Panc1 (cell line): ENCODE measurements at regions not wholly inside any gene's neighbourhood (a gene's known extent, or its start where the extent isn't known, plus 50 kb on each side); places are given as distances from the start of the nearest gene placed in this dataset.

Source experiments
- ATAC-seq: fragments of 200-7000 bp; cut with Tn5 transposase; 2 replicates; pipeline ENCODE4 v1.9.1; 2020; ENCODE audit warnings: mild to moderate bottlenecking, moderate library complexity
- BruUV-seq: library from RNA; stranded (reverse); fragments of 400-500 nt; replicated peaks from 2 replicates; lab custom pipeline; 2021; lab: Mats Ljungman, UMichigan
- CTCF ChIA-PET: fragments of 300-600 bp; sonication (Branson Sonifier 250); formaldehyde crosslinking; loops from one replicate; lab custom pipeline; 2022; ENCODE audit warnings: antibody characterized with exemption; lab: Charles Lee
- POLR2A ChIA-PET: fragments of 300-600 bp; sonication (Branson Sonifier 250); formaldehyde crosslinking; loops from one replicate; lab custom pipeline; 2022; ENCODE audit warnings: antibody characterized with exemption; lab: Charles Lee
- DNase-seq: peaks from one replicate; pipeline ENCODE4 v3.0.0-alpha.2; 2010; ENCODE audit warnings: low read depth, low spot score
- H3K27ac ChIP-seq: 2 replicates; pipeline ENCODE4 v1.5.1; 2011; ENCODE audit warnings: mild to moderate bottlenecking, low read length, inconsistent platforms
- H3K27me3 ChIP-seq: fragments of 200-500 bp; sonication (Bioruptor generic); 2 replicates; pipeline ENCODE4 v1.6.0; 2014; ENCODE audit warnings: low read length, inconsistent platforms; ENCODE audit not compliant: control insufficient read depth, insufficient read depth
- H3K36me3 ChIP-seq: fragments of 200-500 bp; sonication (Bioruptor generic); 2 replicates; pipeline ENCODE4 v1.5.1; 2014; ENCODE audit warnings: inconsistent platforms, mild to moderate bottlenecking, low read length, moderate library complexity; ENCODE audit not compliant: control insufficient read depth, insufficient read depth
- H3K4me1 ChIP-seq: 2 replicates; pipeline ENCODE4 v1.5.1; 2011; ENCODE audit warnings: inconsistent platforms, mild to moderate bottlenecking, low read length, moderate library complexity; ENCODE audit not compliant: control insufficient read depth, insufficient read depth
- H3K4me3 ChIP-seq, 2 experiments: 2 replicates each; pipeline ENCODE4 v1.5.1; 2011 to 2012; ENCODE audit warnings: low read depth in 2 of 2, low read length in 2 of 2, mild to moderate bottlenecking in 2 of 2, inconsistent platforms in 1 of 2, moderate library complexity in 1 of 2
- H3K9me3 ChIP-seq: fragments of 200-500 bp; sonication (Bioruptor generic); 2 replicates; pipeline ENCODE4 v1.5.1; 2014; ENCODE audit warnings: low read depth, mild to moderate bottlenecking, inconsistent platforms, low read length, moderate library complexity; ENCODE audit not compliant: control insufficient read depth, insufficient read depth
- POLR2AphosphoS5 ChIP-seq: IDR thresholded peaks from 2 replicates; pipeline ENCODE4 v1.6.1; 2012; ENCODE audit warnings: mild to moderate bottlenecking, low read depth, low read length, moderate library complexity
- SIN3A ChIP-seq: IDR thresholded peaks from 2 replicates; pipeline ENCODE4 v1.6.1; 2012; ENCODE audit warnings: low read depth, mild to moderate bottlenecking, low read length, moderate library complexity, borderline replicate concordance; ENCODE audit not compliant: insufficient read depth
- TCF7L2 ChIP-seq: IDR thresholded peaks from 2 replicates; pipeline ENCODE4 v1.6.1; 2011; ENCODE audit warnings: mild to moderate bottlenecking, low read depth, low read length, inconsistent platforms
- in situ Hi-C: cut with HindIII; loops from 2 replicates; pipeline ENCODE4 v1.10.0; 2016; ENCODE audit warnings: low sequenced_read_pairs, low pct_unique_long_range_greater_than_20kb
- intact Hi-C: fragments of 100-400 bp; cut with micrococcal nuclease; formaldehyde crosslinking; loops from one replicate; pipeline ENCODE4 v1.10.0; 2022; ENCODE audit not compliant: unreplicated experiment
- TF ChIP-seq, protein P1 (sequence below), 2 experiments: IDR thresholded peaks; 2 replicates each; pipeline ENCODE4 v1.6.1; 2011 to 2012; ENCODE audit warnings: low read depth in 2 of 2, control low read depth in 1 of 2, low read length in 1 of 2, mild to moderate bottlenecking in 1 of 2, moderate library complexity in 1 of 2; ENCODE audit not compliant: insufficient read depth in 1 of 2
- TF ChIP-seq, protein P2 (sequence below): fragments of 450-650 bp; IDR thresholded peaks from 2 replicates; pipeline ENCODE4 v1.5.1; 2017; ENCODE audit warnings: mild to moderate bottlenecking

DNA sequence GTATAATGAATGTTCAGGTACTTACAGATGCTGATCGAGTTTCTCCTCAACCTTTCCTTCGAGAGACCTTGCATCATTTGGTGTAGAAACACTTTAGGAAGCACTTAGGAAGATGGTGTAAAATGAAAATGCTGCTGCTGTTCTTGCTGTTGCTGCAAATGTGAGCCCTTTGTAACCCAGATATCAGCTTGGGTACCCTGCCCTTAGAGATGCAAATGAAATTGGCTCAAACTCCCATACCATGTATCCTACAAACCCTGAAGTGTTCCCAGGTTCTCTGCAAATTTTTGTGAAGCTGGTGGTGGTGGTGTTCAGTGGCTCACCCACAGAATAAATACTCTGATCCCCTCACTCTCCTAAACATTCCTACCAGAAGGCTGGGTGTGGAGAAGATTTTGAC, 130.8 kb downstream of the SLC25A47 start:
- BruUV-seq, result no TSS peak
- POLR2A ChIA-PET, result no interaction called here
- DNase-seq, result no peak
- H3K4me3 ChIP-seq, result no peak overlapping the region
- H3K36me3 ChIP-seq, result no peaks in the 10 kb centered on the region
- no peak for ATAC-seq
- in situ Hi-C loops (no loop called here), intact Hi-C loops (no loop called here)
- no peaks in the 10 kb centered on the region; the same call in 1 of the 2 replicates for H3K4me1 ChIP-seq
- TF ChIP-seq SIN3A (no peak), TCF7L2 (no peak), POLR2AphosphoS5 (no peak)
- TF ChIP-seq, protein P1, sequence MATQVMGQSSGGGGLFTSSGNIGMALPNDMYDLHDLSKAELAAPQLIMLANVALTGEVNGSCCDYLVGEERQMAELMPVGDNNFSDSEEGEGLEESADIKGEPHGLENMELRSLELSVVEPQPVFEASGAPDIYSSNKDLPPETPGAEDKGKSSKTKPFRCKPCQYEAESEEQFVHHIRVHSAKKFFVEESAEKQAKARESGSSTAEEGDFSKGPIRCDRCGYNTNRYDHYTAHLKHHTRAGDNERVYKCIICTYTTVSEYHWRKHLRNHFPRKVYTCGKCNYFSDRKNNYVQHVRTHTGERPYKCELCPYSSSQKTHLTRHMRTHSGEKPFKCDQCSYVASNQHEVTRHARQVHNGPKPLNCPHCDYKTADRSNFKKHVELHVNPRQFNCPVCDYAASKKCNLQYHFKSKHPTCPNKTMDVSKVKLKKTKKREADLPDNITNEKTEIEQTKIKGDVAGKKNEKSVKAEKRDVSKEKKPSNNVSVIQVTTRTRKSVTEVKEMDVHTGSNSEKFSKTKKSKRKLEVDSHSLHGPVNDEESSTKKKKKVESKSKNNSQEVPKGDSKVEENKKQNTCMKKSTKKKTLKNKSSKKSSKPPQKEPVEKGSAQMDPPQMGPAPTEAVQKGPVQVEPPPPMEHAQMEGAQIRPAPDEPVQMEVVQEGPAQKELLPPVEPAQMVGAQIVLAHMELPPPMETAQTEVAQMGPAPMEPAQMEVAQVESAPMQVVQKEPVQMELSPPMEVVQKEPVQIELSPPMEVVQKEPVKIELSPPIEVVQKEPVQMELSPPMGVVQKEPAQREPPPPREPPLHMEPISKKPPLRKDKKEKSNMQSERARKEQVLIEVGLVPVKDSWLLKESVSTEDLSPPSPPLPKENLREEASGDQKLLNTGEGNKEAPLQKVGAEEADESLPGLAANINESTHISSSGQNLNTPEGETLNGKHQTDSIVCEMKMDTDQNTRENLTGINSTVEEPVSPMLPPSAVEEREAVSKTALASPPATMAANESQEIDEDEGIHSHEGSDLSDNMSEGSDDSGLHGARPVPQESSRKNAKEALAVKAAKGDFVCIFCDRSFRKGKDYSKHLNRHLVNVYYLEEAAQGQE (IDR thresholded peaks at IDR 0.05; ENCODE audit: insufficient read depth in 1 of 2, low read depth in 2 of 2, low read length in 1 of 2), result no peak
- TF ChIP-seq, protein P2, sequence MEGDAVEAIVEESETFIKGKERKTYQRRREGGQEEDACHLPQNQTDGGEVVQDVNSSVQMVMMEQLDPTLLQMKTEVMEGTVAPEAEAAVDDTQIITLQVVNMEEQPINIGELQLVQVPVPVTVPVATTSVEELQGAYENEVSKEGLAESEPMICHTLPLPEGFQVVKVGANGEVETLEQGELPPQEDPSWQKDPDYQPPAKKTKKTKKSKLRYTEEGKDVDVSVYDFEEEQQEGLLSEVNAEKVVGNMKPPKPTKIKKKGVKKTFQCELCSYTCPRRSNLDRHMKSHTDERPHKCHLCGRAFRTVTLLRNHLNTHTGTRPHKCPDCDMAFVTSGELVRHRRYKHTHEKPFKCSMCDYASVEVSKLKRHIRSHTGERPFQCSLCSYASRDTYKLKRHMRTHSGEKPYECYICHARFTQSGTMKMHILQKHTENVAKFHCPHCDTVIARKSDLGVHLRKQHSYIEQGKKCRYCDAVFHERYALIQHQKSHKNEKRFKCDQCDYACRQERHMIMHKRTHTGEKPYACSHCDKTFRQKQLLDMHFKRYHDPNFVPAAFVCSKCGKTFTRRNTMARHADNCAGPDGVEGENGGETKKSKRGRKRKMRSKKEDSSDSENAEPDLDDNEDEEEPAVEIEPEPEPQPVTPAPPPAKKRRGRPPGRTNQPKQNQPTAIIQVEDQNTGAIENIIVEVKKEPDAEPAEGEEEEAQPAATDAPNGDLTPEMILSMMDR, result no peak
- H3K27me3 ChIP-seq, result no peaks in the 10 kb centered on the region
- H3K27ac ChIP-seq, result no peak overlapping the region
- CTCF ChIA-PET, result no interaction called here
- no peaks in the 10 kb centered on the region for H3K9me3 ChIP-seq

DNA sequence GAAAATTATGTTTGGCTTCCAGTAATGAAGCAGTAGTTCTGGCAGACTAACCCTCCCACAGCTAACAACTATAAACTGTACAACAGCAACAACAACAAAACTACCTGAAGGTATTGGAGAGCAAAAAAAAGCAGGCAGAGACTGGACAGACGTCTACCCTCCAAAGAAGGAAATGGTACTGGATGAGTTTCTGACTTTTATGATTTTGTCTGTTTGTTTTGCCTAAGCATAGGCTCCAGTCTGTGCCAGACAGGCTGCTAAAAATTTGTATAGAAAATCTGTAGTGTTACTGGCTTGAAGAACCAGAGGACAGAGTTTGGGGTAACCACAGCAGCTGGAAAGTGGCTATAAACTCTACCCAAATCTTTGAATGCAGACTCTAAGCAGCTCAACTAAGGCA, 131.3 kb downstream of the SLC25A47 start:
- TF ChIP-seq SIN3A, result no peak
- TF ChIP-seq, protein P2, result no peak
- TF ChIP-seq, protein P1 (IDR thresholded peaks at IDR 0.05; ENCODE audit: insufficient read depth in 1 of 2, low read depth in 2 of 2, low read length in 1 of 2), result no peak
- TF ChIP-seq POLR2AphosphoS5, result no peak
- TF ChIP-seq TCF7L2, result no peak
- Histone ChIP-seq H3K4me1 (no peaks in the 10 kb centered on the region; the same call in 1 of the 2 replicates), H3K36me3 (no peaks in the 10 kb centered on the region), H3K27ac (no peak overlapping the region), H3K4me3 (no peak overlapping the region), H3K9me3 (no peaks in the 10 kb centered on the region), H3K27me3 (no peaks in the 10 kb centered on the region)
- DNase-seq (no peak), ATAC-seq (no peak)
- in situ Hi-C loops (no loop called here), intact Hi-C loops (no loop called here)
- BruUV-seq, result no TSS peak
- CTCF ChIA-PET, result no interaction called here
- POLR2A ChIA-PET, result no interaction called here
